ENCODE measurements at regions not wholly inside any gene's neighbourhood (a gene's known extent, or its start where the extent isn't known, plus 50 kb on each side); places are given as distances from the start of the nearest gene placed in this dataset.

- TF ChIP-seq SUZ12 (IDR thresholded peaks at IDR 0.05; ENCODE audit: extremely low read depth, insufficient read depth, insufficient read length) (no peak), YY1 (IDR thresholded peaks at IDR 0.05; ENCODE audit: insufficient read depth, insufficient read length) (no peak), ZNF274 (IDR thresholded peaks at IDR 0.05; ENCODE audit: low read depth, low read length) (no peak)
- DNase-seq (ENCODE audit: low read depth, low spot score) = no peak
- H3K27me3 ChIP-seq (ENCODE audit: insufficient read depth, insufficient read length) = no peaks in the 10 kb centered on the region
- H3K4me3 ChIP-seq (ENCODE audit: insufficient read length, low read depth) = no peak overlapping the region
- H3K9ac ChIP-seq (ENCODE audit: insufficient read length, low read depth) = no peak overlapping the region
- H3K4me1 ChIP-seq (ENCODE audit: insufficient read depth, insufficient read length) = no peaks in the 10 kb centered on the region
- no peaks in the 10 kb centered on the region for H3K36me3 ChIP-seq (ENCODE audit: insufficient read depth, insufficient read length, low read length)
- H3K9me3 ChIP-seq (ENCODE audit: insufficient read depth, low read length) = no peaks in the 10 kb centered on the region
These were observed 290.1 kb downstream of the C16orf95 start for GRCh38 chr16:87027056-87027616.

- H3K4me1 ChIP-seq (ENCODE audit: insufficient read depth, insufficient read length) = peaks cover 3% of the 10 kb centered on the region
- no peaks in the 10 kb centered on the region for H3K9me3 ChIP-seq (ENCODE audit: insufficient read depth, low read length)
- H3K36me3 ChIP-seq (ENCODE audit: insufficient read depth, insufficient read length, low read length) = no peaks in the 10 kb centered on the region
- no peak for TF ChIP-seq ZNF274 (IDR thresholded peaks at IDR 0.05; ENCODE audit: low read depth, low read length)
- no peaks in the 10 kb centered on the region for H3K27me3 ChIP-seq (ENCODE audit: insufficient read depth, insufficient read length)
- no peak for DNase-seq (ENCODE audit: low read depth, low spot score)
- no peak overlapping the region for H3K9ac ChIP-seq (ENCODE audit: insufficient read length, low read depth)
- H3K4me3 ChIP-seq (ENCODE audit: insufficient read length, low read depth) = no peak overlapping the region
These were observed 288.5 kb downstream of the C16orf95 start for GRCh38 chr16:87028481-87029320.

DNA sequence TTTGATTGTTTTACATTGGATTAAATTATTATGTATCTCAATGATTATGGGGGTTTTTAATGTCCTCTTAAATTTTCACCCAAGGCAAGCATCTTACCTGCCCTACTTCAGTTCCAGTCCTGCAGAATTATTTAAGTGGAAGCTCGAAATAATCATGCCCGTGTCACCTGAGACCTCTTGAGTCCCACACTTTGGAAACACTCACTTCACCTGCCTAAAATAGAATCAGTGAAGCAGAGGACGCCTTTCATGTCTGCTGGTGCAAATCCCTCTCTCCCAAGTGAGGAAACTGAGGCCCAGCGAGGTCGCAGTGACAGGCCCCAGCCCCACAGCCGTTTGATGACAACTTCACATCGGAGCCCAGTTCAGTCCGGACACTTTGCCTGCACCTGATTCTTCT lies 284.6 kb downstream of the C16orf95 start:
- Histone ChIP-seq H3K27me3 (ENCODE audit: insufficient read depth, insufficient read length) (no peaks in the 10 kb centered on the region), H3K4me1 (ENCODE audit: insufficient read depth, insufficient read length) (peaks cover 3% of the 10 kb centered on the region), H3K36me3 (ENCODE audit: insufficient read depth, insufficient read length, low read length) (no peaks in the 10 kb centered on the region), H3K9me3 (ENCODE audit: insufficient read depth, low read length) (no peaks in the 10 kb centered on the region), H3K9ac (ENCODE audit: insufficient read length, low read depth) (no peak overlapping the region), H3K4me3 (ENCODE audit: insufficient read length, low read depth) (no peak overlapping the region)
- DNase-seq (ENCODE audit: low read depth, low spot score) = no peak
- no peak for TF ChIP-seq ZNF274 (IDR thresholded peaks at IDR 0.05; ENCODE audit: low read depth, low read length)
- TF ChIP-seq SUZ12 (IDR thresholded peaks at IDR 0.05; ENCODE audit: extremely low read depth, insufficient read depth, insufficient read length) = no peak
- TF ChIP-seq YY1 (IDR thresholded peaks at IDR 0.05; ENCODE audit: insufficient read depth, insufficient read length) = no peak

DNA sequence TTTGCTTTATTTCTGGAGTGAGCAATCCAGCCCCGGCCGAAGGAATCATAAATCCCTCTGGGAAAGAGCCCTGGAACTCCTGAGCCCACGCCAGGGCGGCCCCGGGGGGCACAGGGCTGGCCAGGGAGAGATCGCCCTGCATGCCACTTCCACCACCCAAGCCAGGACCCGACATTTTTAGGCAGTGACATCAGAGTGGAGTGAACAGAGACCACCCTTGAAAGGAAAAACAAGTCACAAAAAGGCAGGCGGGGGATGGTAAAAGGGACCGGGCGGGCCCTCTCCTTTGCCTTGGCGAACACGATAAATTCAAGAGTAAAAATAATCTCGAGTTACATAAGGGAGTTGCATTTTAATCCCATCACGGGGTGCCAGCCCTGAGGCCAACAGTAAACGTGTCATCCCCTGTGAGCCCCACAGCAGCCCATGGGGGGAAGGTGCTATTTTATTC lies 284.1 kb downstream of the C16orf95 start:
- no peak overlapping the region for H3K9ac ChIP-seq (ENCODE audit: insufficient read length, low read depth)
- peaks cover 3% of the 10 kb centered on the region for H3K4me1 ChIP-seq (ENCODE audit: insufficient read depth, insufficient read length)
- no peaks in the 10 kb centered on the region for H3K36me3 ChIP-seq (ENCODE audit: insufficient read depth, insufficient read length, low read length)
- H3K4me3 ChIP-seq (ENCODE audit: insufficient read length, low read depth) = no peak overlapping the region
- no peaks in the 10 kb centered on the region for H3K27me3 ChIP-seq (ENCODE audit: insufficient read depth, insufficient read length)
- no peak for TF ChIP-seq SUZ12 (IDR thresholded peaks at IDR 0.05; ENCODE audit: extremely low read depth, insufficient read depth, insufficient read length)
- DNase-seq (ENCODE audit: low read depth, low spot score) = no peak
- no peaks in the 10 kb centered on the region for H3K9me3 ChIP-seq (ENCODE audit: insufficient read depth, low read length)

- no peak for DNase-seq (ENCODE audit: low read depth, low spot score)
- no peak overlapping the region for H3K9ac ChIP-seq (ENCODE audit: insufficient read length, low read depth)
- H3K9me3 ChIP-seq (ENCODE audit: insufficient read depth, low read length) = no peaks in the 10 kb centered on the region
- no peaks in the 10 kb centered on the region for H3K27me3 ChIP-seq (ENCODE audit: insufficient read depth, insufficient read length)
- peaks cover 3% of the 10 kb centered on the region for H3K4me1 ChIP-seq (ENCODE audit: insufficient read depth, insufficient read length)
- no peak for TF ChIP-seq YY1 (IDR thresholded peaks at IDR 0.05; ENCODE audit: insufficient read depth, insufficient read length)
- no peak for TF ChIP-seq ZNF274 (IDR thresholded peaks at IDR 0.05; ENCODE audit: low read depth, low read length)
- no peak for TF ChIP-seq SUZ12 (IDR thresholded peaks at IDR 0.05; ENCODE audit: extremely low read depth, insufficient read depth, insufficient read length)
- H3K36me3 ChIP-seq (ENCODE audit: insufficient read depth, insufficient read length, low read length) = no peaks in the 10 kb centered on the region
- no peak overlapping the region for H3K4me3 ChIP-seq (ENCODE audit: insufficient read length, low read depth)
These were observed 283.5 kb downstream of the C16orf95 start for GRCh38 chr16:87033541-87034300.

DNA sequence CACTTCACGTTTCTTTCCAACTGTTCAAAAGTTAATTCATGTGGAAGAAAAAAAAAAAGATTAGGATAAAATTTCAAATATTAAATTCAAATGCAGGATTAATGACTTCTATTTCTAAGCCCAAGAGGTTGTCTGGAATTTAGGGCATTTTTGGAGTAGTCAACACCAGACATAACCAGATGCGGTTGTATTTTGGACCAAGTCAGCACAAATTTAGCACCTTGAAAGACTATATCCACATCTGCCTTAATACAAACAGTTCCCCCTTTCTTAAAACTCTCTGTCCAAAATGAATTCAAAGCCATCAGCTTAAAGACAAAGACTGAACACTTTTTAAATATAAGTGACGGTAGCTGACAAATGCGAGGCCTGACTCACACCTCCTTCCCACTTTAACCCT lies 282.9 kb downstream of the C16orf95 start:
- no peaks in the 10 kb centered on the region for H3K27me3 ChIP-seq (ENCODE audit: insufficient read depth, insufficient read length)
- no peaks in the 10 kb centered on the region for H3K36me3 ChIP-seq (ENCODE audit: insufficient read depth, insufficient read length, low read length)
- H3K4me3 ChIP-seq (ENCODE audit: insufficient read length, low read depth) = no peak overlapping the region
- no peak overlapping the region for H3K9ac ChIP-seq (ENCODE audit: insufficient read length, low read depth)
- H3K4me1 ChIP-seq (ENCODE audit: insufficient read depth, insufficient read length) = peaks cover 3% of the 10 kb centered on the region
- no peaks in the 10 kb centered on the region for H3K9me3 ChIP-seq (ENCODE audit: insufficient read depth, low read length)
- no peak for DNase-seq (ENCODE audit: low read depth, low spot score)
- no peak for TF ChIP-seq YY1 (IDR thresholded peaks at IDR 0.05; ENCODE audit: insufficient read depth, insufficient read length)
- no peak for TF ChIP-seq ZNF274 (IDR thresholded peaks at IDR 0.05; ENCODE audit: low read depth, low read length)
- no peak for TF ChIP-seq SUZ12 (IDR thresholded peaks at IDR 0.05; ENCODE audit: extremely low read depth, insufficient read depth, insufficient read length)

GRCh38 chr16:87035053-87035452 lies 282.1 kb downstream of the C16orf95 start:
- Histone ChIP-seq H3K4me3 (ENCODE audit: insufficient read length, low read depth) (no peak overlapping the region), H3K27me3 (ENCODE audit: insufficient read depth, insufficient read length) (peaks cover under 1% of the 10 kb centered on the region), H3K36me3 (ENCODE audit: insufficient read depth, insufficient read length, low read length) (no peaks in the 10 kb centered on the region), H3K9me3 (ENCODE audit: insufficient read depth, low read length) (no peaks in the 10 kb centered on the region), H3K9ac (ENCODE audit: insufficient read length, low read depth) (no peak overlapping the region), H3K4me1 (ENCODE audit: insufficient read depth, insufficient read length) (peaks cover 3% of the 10 kb centered on the region)
- DNase-seq (ENCODE audit: low read depth, low spot score) = no peak
- TF ChIP-seq YY1 (IDR thresholded peaks at IDR 0.05; ENCODE audit: insufficient read depth, insufficient read length) (no peak), SUZ12 (IDR thresholded peaks at IDR 0.05; ENCODE audit: extremely low read depth, insufficient read depth, insufficient read length) (no peak), ZNF274 (IDR thresholded peaks at IDR 0.05; ENCODE audit: low read depth, low read length) (no peak)
